Activated CD4-positive, alpha-beta T cell treated with anti-CD3 and anti-CD28 coated beads for 4 hours (primary cell): ENCODE measurements at regions not wholly inside any gene's neighbourhood (a gene's known extent, or its start where the extent isn't known, plus 50 kb on each side); places are given as distances from the start of the nearest gene placed in this dataset.

Experiments used
- DNase-seq, 2 donors: peaks; one replicate each; pipeline ENCODE4 v3.0.0-alpha.2; 2020

DNA sequence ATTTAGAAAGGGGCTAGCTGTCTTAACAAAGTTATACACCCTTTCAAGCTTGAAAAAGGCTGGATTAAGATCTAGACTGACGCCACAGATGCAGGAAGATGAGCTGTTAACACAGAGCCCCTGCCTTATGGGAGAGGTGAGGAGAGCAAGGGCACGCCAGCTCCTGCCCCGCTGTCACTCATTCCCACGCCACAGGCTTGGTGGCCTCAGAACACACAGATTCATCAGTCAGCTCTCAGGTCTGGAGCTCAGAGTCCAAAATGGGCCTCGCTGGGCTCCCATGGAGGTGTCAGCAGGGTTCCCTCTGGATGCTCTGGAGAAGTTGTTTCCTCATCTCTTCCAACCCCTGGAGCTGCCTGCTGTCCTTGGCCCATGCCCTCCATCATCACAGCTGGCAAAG lies 554.2 kb downstream of the TCERG1L start:
- no peak for DNase-seq

DNA sequence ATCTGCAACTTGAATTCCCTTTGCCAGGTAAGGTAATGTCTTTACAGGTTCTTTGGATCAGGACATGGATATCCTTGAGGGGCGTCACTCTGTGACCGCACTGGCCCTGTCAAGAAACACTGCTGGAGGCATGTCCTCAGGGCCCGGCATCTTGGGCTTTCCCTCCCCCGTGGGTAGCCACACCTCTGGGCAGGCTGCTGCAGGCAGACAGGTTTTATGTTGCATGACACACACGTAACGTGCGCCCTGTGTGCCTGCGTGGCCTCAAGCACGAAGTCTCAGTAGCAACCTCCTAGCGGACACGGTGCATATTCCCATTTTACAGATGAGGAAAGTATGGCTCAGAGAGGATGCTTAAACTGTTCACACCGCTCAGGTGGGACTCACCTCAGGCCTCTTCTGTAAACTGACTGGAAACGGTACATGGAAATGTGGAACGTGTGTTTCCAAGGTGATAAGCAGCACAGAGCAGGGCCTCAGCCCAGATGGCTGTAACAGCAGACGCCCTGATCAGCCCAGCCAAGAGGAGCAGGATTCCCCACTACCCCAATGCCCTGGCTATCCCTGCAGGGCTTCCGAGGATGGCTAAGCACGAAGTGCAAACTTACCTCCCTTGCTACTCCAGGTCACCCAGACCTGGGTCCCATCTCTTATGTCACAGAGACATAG lies 553.6 kb downstream of the TCERG1L start:
- DNase-seq = no peak

DNA sequence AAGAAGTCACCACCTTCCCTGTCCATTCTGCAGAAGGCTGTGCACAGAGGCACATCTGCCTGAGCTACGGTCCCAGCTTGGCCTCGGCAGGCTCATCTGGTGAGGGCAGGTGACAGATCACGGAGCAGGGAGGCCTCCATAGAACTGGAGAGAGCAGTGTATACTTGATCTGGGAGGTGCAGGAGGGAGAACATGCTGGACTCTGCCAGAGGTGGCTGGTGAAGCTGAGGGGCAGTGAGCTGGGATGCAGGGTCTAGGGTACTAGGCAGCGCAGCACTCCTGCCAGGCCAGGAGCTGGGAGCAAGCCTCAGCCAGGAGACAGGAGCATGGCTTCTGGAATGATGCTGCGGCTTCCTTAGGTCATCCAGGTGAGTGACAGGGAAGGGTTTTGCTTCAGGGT lies 553.0 kb downstream of the TCERG1L start:
- DNase-seq = no peak

DNA sequence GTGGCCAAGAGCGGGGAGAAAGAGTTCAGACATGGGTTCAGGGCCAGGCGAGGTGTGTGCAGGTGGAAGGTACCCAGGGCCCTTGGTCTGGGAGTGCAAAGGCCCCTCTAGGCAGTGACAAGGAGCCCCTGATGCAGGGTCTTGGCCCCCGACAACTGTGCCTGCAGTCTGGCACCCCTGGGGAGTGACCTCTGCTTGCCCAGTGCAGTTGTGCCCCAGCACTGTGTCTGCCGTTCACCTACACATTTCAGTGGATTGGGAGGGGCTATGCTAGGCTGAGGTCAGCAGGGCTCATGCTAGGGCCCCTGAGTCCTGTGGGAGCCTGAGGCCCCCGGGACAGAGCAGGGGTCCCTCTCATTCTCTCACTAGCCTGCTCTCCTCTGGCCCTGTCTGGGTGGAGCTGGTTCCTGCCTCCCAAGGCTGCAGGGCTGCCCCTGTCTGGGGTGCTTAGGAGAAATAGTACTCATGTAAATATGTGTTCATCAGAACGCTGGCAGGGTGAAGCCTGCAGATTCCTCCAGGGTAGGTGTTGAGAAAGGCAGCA lies 550.4 kb downstream of the TCERG1L start:
- no peak for DNase-seq

DNA sequence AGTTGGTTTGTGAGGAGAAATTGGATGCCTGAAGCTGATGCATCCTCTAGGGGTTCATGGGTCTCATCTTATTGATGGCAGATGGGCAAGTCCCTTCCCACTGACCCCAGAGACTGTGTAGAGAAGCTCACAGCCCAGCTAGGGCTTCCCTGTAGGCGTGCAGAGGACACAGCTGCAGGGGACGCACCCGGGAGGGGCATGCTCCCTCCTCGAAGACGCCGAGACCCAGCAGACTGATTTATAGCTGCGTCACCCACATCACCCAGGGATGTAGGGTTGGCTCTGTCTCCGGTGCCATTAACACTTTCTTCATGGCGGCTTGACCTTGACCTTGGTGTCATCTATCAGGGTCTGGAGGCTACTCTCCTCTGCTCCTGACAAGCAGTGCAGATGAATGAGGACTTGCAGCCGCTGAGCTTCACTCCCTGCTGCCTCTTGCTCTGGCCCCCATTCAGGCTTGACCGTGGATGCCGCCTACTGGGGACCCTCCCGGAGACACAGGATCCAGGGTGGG lies 549.7 kb downstream of the TCERG1L start:
- DNase-seq = no peak

DNA sequence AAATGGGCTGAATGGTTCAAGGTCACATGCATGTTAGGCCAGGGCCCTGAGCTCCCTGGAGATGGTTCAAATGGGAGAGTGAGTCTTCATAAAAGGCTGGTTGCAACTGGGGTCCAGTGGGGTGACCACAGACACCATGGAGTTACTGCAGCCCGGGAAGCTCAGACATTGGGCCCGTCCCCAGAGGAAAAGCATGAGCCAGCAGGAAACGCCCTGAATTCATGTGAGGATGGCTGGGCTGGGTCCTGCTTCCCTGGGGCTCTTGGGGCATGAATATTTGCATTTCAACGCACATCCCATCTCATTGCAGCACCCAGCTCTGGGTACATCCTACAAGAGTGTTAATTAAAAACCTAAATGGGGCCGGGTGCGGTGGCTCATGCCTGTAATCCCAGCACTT lies 549.0 kb downstream of the TCERG1L start:
- no peak for DNase-seq

DNA sequence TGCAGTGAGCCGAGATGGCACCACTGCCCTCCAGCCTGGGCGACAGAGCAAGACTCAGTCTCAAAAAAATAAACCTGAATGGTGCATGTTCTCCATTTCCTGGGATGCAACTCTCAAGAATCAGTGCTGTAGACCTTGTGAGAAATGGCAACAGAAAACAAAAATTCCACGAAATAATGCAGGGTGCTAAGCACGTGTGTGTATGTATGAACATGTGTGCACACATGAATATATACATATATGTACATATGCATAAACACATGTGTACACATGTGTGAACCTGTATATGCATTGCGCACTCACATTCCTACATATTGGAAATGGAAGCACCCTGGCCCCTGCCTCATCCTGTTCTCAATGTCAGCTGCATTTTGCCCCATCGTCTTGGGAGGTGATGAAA lies 548.5 kb downstream of the TCERG1L start:
- DNase-seq = no peak

DNA sequence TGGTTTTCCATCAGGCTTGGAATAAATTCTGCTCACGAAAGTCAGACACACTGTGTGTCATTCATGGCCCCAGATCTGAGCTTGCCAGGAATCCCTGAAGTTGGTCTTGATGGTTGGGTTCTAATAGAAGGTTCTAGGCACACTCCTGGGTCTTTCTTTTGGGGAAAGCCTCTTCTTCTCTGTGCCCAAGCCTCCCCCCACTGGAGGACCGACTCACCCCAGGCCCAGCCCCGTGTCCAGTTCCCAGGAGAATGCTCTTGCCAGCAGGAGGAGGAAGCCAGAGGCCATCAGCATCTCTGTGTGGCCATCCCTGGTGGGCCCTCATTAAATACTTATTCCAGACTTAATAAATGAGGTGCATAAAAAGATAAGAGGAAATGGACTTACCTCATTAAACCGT lies 548.0 kb downstream of the TCERG1L start:
- DNase-seq = no peak

DNA sequence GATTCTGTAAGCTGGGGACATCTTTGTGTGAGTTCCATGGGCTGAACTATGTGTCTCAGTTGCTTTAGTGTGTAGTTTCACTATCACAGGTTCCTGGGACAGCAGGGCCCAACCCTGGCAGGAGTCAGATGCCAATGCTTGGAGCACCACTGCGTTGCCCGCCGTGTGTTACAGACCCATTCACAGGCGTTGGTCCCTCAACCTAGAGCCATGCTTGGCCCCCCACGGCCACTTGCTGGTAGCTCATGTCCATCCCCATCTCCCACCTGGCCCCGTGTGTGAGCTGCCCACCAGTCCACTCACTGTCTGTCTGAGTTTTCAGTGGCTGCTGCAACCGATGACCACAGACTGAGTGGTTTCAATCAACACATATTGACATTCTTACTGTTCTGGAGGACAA lies 546.9 kb downstream of the TCERG1L start:
- no peak for DNase-seq

DNA sequence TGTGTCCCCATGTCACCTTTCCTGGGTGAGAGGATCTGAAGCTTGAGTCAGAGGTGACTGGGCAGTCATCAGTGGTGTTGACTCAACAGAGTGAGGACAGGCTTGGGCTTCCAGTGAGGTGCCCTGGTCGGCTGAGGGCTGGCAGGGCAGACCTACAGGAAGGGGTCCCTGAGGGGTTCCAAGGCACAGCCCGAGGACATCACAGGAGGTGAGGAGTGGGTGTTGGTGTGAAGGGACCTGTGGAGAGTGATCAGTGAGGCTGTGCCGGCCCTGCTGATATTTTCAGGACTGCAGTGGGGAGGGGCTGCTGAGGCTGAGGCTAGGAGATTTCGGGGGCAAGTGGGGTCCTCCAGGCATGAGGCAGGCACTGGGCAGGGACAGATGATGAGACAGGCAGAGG lies 545.5 kb downstream of the TCERG1L start:
- DNase-seq = no peak

DNA sequence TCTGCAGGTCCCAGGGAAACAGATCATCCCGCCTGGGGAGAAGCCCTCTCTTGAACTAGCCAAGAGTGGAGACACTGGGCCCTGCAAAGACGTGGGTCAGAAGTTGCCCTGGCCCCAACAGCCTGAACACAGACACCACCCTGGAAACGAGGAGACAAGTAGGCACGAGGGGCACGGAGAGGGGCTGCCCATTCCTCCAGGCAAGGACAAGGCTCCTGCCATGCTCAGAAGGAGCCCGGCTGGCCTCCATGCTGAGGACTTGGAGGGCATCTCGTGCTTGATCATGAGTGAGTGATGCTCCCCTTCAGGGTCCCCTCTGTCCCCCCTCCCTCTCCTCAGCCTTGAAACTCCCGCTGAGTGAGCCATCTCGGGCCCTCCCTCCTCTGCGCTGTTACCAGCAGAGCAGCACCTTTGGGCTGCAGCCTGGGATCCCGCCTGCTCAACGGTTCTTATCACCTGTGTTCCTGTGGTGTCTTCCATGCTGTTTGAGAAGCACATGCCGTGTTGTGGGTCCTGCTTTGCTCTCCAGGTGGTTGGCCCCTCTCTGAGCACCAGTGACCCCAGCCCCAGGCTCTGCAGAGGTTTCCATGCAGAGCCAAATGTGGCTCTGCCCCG lies 544.3 kb downstream of the TCERG1L start:
- no peak for DNase-seq

DNA sequence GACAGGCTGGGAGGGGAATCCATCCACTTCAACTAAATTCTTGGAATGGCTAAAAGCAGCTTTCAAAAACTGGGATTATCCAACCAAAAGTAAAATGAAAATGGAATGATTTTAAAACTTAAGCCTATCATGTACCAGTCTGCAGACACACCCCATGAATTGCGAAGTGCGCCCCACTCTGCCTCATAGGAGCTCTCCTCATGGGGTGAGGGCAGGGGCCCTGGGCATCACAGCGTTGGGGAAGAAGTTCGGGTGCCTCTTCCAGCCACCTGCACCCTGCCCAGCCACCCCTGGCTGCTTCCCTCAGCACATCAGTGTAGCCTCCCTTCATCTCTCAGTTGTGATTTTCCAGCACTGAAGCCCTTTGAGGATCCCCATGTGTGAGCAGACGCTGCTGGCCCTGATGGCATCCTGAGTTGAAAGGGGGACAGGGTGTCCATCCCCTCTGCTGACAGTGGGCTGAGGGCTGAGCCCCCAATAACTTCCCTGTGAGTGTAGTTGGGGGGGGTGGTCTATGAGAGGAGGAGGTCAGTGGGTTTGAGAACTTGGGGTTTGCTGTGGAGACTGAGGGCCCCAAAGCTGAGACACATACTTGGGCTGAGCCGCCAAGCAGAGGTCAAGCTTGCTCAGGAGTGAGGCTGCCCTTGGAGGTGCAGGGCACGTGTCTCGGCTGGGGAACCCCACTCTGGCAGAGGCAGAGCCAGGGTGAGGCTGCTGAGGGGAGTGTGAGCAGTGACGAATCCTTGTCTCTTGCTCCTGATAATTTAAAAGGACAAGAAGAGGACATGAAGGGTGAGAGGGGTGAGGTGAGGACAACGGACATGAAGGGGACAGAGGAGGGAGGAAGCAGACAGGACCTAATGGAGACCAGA lies 542.1 kb downstream of the TCERG1L start:
- no peak for DNase-seq

DNA sequence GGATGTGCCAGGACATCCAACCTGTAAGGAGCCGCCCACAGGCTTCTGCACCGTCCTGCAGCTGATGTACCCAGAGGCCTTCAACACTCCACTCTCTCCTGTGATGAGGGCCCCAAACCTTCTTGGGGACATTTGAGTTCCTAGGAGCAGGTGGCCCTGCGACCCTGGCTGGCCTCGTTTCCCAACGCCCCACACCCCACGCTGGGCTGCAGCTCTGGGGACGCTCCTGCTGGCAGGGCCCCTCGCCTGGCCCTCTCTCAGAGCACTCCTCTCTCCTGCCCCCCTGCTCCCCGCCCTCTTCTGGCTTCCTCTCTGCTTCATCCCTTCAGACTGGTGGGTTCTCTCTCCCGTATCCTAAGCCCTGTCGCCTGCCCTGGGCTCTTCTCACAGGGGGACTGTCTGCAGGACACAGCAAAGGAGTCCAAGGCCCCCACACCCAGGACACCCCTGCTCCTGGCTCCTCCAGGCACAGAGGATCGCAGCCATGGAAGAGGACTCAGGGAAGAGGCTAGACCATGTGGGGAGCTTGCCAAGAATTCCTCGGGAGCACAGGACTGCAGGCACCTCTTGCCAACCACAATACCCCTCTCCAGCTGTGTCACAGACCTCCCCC lies 541.4 kb downstream of the TCERG1L start:
- DNase-seq = no peak

DNA sequence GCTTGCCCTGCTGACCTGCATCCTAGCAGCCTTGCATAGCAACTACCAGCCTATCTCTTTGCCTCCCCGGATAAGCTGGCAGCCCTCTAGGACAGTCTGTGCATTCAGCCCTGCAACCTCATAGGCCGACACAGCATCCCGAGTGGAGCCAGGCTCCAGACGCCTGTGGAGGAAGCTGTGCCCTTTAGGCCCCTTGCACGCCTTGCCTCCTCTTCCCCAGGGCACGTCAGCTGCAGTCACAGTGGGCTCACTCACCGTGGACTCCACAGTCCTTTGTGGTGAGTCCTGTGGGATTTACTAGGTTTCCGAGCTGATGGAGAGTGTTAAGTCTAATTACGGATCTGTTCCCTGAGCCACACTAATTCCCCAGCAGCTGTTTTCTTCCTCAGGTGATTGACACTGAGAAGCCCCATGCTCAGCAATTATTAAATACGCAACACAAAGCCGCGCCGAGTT lies 540.0 kb downstream of the TCERG1L start:
- DNase-seq = no peak

DNA sequence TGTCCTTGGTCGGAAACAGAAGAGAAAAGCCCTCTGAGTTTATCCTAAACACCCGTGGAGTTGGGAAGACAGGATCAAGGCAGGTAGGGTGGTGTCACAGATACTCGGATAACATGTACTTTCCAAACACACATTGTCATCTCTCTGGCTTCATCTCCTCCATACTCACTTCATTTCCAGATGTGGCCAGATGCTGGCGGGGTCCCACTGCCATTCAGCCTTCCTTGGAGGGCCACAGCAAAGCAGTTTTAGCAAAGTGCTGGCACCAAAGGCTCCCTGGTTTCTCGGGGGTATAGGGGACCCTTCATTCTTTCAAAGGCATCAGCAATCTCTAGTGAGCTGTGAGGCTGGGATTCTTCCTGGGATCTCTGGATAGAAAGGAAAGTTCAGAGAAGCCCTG lies 539.5 kb downstream of the TCERG1L start:
- DNase-seq = no peak

DNA sequence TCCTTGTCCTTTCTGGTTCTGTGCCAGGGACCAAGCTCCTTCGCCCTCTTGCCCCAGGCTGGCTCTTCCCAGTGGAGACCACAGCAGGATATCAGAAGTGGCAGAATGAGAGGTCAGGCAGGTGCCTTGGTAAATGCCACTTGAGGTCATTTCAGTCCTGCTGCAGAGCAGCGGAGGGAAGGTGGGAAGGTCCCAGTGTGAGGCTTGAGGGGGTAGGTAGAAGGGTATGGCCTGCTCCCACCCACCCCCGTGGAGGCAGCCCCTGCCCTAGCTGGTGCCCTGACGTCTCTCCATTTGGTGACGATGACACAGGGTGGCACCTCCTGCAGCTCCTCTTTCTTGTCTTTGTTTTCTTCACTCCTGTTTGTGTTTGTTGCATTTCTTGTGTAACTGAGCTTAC lies 538.8 kb downstream of the TCERG1L start:
- no peak for DNase-seq

DNA sequence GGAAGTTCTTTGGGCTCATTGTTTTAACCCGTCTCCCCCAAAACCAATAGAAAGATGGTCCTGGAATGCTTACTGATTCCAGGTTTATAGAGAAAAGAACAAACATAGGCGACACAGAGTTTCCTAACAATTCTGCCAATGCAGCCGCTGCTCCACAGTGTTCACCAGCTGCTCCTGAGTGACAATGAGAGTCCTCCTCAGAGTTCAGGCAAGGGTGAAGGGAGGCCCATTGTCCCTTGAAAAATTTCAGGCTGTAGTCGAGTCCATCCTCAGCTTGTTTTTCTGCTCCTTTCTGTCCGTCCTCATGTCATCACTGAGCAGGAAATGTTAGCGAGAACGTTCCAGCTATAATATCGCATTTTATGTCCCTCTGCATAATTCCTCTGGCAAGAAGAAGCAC lies 537.6 kb downstream of the TCERG1L start:
- no peak for DNase-seq

DNA sequence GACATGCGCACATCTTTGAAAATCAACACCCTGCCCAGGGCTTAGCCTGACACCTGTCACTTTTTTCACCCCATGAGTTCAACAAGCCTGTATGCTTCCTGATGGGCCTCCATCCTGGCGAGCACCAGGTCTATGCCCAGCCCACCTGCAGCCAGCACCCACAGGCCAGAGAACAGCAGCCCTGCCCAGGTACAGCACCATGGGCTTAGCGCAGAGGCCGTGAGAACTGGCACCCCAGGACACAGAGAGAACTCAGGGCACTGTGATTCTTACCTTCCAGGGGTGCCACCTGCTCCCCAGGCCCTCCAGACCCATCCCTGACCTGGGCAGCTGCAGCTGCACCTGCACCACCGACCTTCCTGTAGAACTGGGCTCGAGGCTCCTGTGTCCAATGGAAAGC lies 536.6 kb downstream of the TCERG1L start:
- DNase-seq = no peak

DNA sequence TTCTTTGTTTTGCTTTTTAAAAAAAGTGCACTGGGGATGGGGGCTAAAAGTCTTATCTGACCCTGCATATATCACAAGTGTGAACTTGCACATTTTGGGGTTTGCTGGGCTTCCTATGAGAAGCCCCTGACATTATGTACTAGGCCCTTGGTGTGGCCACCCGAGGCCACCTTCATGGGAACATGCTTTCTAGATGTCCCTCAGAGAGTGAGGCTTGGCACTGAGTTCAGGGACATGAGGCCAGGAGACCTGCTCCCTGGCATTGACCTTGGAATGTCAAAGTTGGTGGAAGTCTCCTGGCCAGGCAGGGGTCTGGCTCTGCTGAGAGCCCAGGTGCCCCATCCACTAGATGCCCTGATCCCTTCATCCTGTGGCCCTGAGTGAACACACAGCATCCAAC lies 536.2 kb downstream of the TCERG1L start:
- no peak for DNase-seq

DNA sequence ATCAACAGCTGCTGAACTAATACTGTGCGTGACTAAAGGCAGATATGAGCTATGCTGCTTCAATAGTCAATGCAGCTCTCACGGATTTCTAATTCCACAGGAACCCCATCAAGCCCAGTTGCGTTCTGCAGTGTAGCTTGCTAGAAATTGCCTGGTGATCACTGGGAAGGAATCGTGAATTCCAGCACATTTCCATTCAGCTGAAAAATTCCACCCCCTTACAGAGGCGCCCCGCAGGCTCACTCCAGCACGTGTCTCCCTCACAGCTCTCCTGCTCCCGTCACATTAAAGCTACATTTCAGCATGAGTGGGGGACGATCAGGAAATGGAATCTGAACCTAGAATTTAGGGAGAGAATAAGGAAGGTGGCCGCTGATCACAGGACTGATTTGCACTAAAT lies 534.8 kb downstream of the TCERG1L start:
- no peak for DNase-seq

DNA sequence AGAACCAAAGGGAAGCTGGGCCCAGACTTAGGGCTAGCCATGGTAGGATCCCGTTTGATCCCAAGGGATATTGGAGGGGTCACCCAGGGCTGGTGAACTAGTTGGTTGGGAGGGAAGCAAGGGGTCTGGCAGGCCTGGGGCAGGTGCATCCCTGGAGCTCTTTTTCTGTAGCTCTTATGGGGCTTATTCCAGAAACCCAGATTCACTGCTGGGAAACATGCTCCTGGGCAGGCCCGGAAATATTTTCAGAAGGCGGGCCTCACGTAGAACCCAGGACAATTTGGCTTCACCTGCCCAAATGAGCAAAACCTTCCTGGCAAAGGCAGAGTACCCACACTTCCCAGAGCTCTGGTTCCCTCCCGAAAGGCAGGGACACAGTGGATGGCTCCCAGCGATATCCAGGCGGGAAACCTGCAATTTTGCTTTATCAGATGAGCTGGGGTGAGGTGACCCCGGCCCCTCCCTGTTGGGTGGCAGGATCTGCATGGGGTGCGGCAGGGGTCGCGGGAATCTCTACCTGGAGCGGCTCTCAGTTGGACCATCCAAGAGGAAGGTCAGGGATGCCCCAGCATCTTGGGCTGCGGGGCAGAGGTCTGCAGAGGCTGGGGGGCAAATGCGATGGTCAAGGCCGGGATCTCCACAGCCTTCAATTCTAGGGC lies 533.9 kb downstream of the TCERG1L start:
- no peak for DNase-seq

DNA sequence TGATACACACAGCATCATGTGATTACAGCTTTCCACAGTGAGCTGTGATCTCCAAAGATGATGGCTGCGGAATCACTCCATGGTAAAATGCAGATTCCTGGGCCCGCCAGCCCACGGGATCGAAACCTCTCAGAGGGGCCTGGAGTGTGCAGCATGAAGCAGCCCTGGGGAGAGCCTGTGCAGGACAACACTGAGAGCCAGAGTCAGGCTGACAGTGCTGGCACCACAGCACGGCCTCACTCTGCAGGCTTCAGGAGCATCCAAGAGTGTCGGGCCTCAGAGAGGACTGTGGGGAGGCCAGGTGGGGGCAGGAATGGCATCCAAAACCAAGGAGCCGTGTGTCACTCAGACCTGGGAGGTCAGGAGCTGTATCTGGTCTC lies 533.4 kb downstream of the TCERG1L start:
- DNase-seq = no peak

DNA sequence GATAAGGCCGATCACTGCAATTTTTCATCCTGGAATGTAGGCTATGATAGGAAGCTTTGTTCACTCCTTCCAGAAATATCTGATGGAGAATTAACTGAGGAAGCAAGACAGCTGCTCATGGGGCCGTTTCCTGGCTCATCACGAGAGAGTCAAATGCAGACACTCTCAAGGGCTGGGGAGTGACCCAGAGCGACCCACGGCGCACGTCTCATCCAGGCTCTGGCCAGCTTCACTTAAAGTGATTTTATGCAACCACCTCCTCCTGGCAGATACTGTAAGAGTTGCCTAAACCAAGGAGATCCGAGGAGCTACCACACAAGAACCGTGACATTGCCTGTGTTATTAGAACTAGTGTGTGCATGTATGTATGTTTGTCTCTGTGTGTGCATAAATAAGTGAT lies 530.8 kb downstream of the TCERG1L start:
- DNase-seq = no peak
